Esophagus squamous epithelium (tissue), 5 donors: ENCODE measurements at regions not wholly inside any gene's neighbourhood (a gene's known extent, or its start where the extent isn't known, plus 50 kb on each side); places are given as distances from the start of the nearest gene placed in this dataset.

Experiments used
- DNase-seq: peaks from one replicate; lab custom pipeline; 2025; lab: John Stamatoyannopoulos, UW
- H3K27ac ChIP-seq, 4 donors: fragments of 200-600 bp; sonication (generic); one replicate each; pipeline ENCODE4 v1.5.1; 2016 to 2019; ENCODE audit warnings: mild to moderate bottlenecking in 1 of 4
- H3K27me3 ChIP-seq, 4 donors: fragments of 200-600 bp; sonication (generic); 1 replicate in 3 of 4; 2 replicates in 1 of 4; pipeline versions ENCODE4 v1.5.1 to v1.6.0; 2017 to 2021; ENCODE audit warnings: antibody characterized with exemption in 1 of 4
- H3K36me3 ChIP-seq, 3 donors: fragments of 200-600 bp; sonication (generic); one replicate each; pipeline ENCODE4 v1.5.1; 2016 to 2019
- H3K4me1 ChIP-seq, 3 donors: fragments of 200-600 bp; sonication (generic); one replicate each; pipeline ENCODE4 v1.5.1; 2017 to 2019
- H3K4me3 ChIP-seq, 4 donors: fragments of 200-600 bp; sonication (generic); 1 replicate in 3 of 4; 2 replicates in 1 of 4; pipeline ENCODE4 v1.5.1; 2016 to 2019; ENCODE audit warnings: mild to moderate bottlenecking in 2 of 4, moderate library complexity in 1 of 4
- H3K9me3 ChIP-seq, 3 donors: fragments of 200-600 bp; sonication (generic); one replicate each; pipeline ENCODE4 v1.5.1; 2016 to 2019
- POLR2A ChIP-seq, 4 donors: fragments of 450-650 bp; IDR thresholded peaks; one replicate each; pipeline ENCODE4 v1.6.1; 2017; ENCODE audit warnings: antibody characterized with exemption in 4 of 4, mild to moderate bottlenecking in 4 of 4, moderate library complexity in 3 of 4
- WGBS, 2 donors: methylation state at CpG; one replicate each; pipeline ENCODE4 v1.1.5; 2018; 5-methylcytosine and 5-hydroxymethylcytosine counted together
- intact Hi-C: fragments of 100-400 bp; cut with DNase I; formaldehyde crosslinking; loops from one replicate; pipeline ENCODE4 v1.15.0; 2022
- TF ChIP-seq, protein P1 (sequence below), 6 experiments: fragments of 450-650 bp in 4 of 6; fragments of 200-600 bp in 2 of 6; sonication (generic) in 2 of 6; IDR thresholded peaks; one replicate each; pipeline ENCODE4 v1.5.1; 2016 to 2019; ENCODE audit warnings: antibody characterized with exemption in 6 of 6, mild to moderate bottlenecking in 4 of 6, moderate library complexity in 4 of 6
- donor health status: DM: yes; HTN: yes; CAD: no.

DNA sequence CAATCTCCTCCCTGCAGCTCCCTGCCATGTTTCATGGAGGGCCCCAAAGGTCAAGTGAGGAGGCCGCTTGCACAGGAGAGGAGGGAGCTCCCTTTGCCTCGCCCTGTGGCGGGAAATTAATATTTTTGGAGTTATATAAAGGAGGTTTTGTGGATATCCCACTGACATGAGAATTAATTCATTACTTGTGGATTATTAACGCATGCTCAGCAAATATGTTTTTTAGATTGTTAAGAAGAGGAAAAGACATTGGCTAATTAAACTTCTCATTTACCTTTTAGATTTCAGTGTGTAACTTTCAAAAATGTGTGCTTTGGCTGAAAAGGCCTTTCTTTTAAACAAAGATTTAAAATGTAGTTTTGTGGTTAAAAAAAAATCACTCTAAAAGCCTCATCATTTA is 474.0 kb downstream of the SOCS6 start:
- intact Hi-C loops = no loop called here
- TF ChIP-seq, protein P1, sequence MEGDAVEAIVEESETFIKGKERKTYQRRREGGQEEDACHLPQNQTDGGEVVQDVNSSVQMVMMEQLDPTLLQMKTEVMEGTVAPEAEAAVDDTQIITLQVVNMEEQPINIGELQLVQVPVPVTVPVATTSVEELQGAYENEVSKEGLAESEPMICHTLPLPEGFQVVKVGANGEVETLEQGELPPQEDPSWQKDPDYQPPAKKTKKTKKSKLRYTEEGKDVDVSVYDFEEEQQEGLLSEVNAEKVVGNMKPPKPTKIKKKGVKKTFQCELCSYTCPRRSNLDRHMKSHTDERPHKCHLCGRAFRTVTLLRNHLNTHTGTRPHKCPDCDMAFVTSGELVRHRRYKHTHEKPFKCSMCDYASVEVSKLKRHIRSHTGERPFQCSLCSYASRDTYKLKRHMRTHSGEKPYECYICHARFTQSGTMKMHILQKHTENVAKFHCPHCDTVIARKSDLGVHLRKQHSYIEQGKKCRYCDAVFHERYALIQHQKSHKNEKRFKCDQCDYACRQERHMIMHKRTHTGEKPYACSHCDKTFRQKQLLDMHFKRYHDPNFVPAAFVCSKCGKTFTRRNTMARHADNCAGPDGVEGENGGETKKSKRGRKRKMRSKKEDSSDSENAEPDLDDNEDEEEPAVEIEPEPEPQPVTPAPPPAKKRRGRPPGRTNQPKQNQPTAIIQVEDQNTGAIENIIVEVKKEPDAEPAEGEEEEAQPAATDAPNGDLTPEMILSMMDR (IDR thresholded peaks at IDR 0.05) = no peak
- no peak for TF ChIP-seq POLR2A (IDR thresholded peaks at IDR 0.05)
- Histone ChIP-seq H3K4me3 (no peak overlapping the region), H3K27ac (no peak overlapping the region), H3K9me3 (peaks cover 0 to 10% (median 0%) of the 10 kb centered on the region in 3 donors), H3K27me3 (no peaks in the 10 kb centered on the region), H3K36me3 (no peaks in the 10 kb centered on the region), H3K4me1 (no peaks in the 10 kb centered on the region)
- 69 to 75% methylated on average over 4 of the region's 4 CpGs for WGBS, 2 donors
- no peak for DNase-seq

DNA sequence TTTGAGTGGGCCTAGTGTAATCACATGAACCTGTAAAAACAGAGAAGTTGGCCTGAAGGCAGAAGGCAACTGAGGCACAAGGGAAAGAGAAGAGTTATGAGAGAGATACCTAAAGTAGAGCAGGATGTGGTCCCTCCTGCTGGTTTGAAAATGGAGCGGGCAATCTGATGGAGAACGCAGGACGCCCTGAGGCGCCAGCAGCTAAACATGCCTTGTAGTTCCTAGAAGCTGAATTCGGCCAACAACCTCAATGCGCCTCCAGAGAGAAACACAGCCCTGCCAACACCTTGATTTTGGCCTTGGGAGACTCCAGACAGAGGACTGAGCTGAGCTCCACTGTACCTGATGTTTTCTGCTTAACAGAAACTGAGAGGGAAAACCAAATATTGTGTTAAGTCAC is 469.9 kb downstream of the SOCS6 start:
- WGBS, 2 donors = 88 to 92% methylated on average over 5 to 6 of the region's 6 CpGs
- H3K36me3 ChIP-seq = no peaks in the 10 kb centered on the region
- intact Hi-C loops = no loop called here
- TF ChIP-seq POLR2A (IDR thresholded peaks at IDR 0.05) = no peak
- TF ChIP-seq, protein P1 (IDR thresholded peaks at IDR 0.05) = no peak
- H3K27ac ChIP-seq = no peak overlapping the region
- DNase-seq = no peak
- H3K4me1 ChIP-seq = no peaks in the 10 kb centered on the region
- no peaks in the 10 kb centered on the region for H3K27me3 ChIP-seq
- H3K4me3 ChIP-seq = no peak overlapping the region
- no peaks in the 10 kb centered on the region for H3K9me3 ChIP-seq

DNA sequence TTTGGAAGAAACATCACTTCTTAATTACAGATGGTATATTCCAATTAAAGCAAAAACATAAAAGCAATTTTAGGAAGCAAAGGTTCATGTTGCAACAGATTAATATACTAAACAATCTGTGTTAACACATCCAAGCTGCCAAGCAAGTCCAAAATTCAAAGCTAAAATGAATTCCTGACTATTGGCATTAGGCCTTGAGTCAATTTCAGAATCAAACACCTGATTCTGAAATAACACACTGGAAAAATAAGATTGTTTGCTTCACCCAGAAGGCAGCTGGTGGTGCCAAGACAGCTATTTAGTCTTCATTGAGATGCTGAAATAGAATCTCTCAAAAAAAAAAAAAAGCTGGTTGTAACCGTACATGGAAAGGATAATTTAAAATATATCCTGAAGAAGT is 465.6 kb downstream of the SOCS6 start:
- no peaks in the 10 kb centered on the region for H3K27me3 ChIP-seq
- H3K36me3 ChIP-seq = no peaks in the 10 kb centered on the region
- no peak for TF ChIP-seq POLR2A (IDR thresholded peaks at IDR 0.05)
- TF ChIP-seq, protein P1 (IDR thresholded peaks at IDR 0.05) = no peak
- H3K4me3 ChIP-seq = no peak overlapping the region
- intact Hi-C loops = no loop called here
- DNase-seq = no peak
- no peaks in the 10 kb centered on the region for H3K9me3 ChIP-seq
- H3K27ac ChIP-seq = no peak overlapping the region
- no peaks in the 10 kb centered on the region for H3K4me1 ChIP-seq
- 47 to 77% methylated on average over 1 of the region's 1 CpG for WGBS, 2 donors

DNA sequence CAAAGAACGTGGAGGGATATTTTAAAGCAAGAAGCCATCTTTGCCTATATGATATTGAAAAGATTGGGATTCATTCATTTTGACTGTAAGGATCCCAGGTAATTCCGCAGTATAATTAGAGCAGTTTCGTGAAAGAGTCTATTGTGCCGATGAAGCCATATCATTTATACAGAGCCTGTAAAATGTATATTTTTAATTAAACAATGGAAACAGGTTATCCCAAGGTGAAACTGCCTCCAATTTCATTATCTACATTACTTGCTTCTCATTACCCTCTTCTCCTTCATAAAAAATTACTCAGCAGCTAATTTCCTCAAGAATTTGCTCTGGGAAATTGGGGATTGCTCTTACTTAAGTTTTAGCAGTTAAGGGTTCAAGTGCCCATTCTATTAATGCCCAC is 444.1 kb downstream of the SOCS6 start:
- no peak overlapping the region for H3K4me3 ChIP-seq
- no peak for DNase-seq
- H3K27ac ChIP-seq = no peak overlapping the region
- H3K36me3 ChIP-seq = no peaks in the 10 kb centered on the region
- no peaks in the 10 kb centered on the region for H3K27me3 ChIP-seq
- H3K4me1 ChIP-seq = no peaks in the 10 kb centered on the region
- intact Hi-C loops = no loop called here
- no peaks in the 10 kb centered on the region for H3K9me3 ChIP-seq
- no peak for TF ChIP-seq POLR2A (IDR thresholded peaks at IDR 0.05)
- WGBS, 2 donors = 82 to 87% methylated on average over 4 of the region's 4 CpGs

DNA sequence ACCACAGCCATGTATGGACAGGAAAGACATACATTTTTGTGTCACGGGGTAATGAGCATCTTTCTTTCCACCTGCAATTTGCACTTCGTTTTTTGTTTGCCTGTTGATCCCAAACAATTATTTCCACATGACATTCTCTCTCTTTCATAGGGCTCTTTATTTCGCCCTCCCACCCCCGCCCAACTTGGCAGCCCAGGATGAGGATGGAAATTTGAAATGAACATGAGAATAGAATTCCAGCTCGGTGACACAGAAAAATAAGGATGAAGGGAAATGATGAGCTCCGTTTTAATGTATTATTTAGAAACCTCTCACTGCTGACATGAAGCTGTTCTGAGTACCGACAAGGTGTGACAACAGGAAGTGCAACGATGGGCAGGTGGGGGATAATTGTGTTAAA is 443.3 kb downstream of the SOCS6 start:
- WGBS, 2 donors = 66 to 77% methylated on average over 7 of the region's 8 CpGs
- no peak for DNase-seq

More for the DNA sequence above, 443.3 kb downstream of the SOCS6 start:
- Histone ChIP-seq H3K27me3 (no peaks in the 10 kb centered on the region), H3K4me3 (no peak overlapping the region), H3K9me3 (no peaks in the 10 kb centered on the region), H3K36me3 (no peaks in the 10 kb centered on the region), H3K27ac (no peak overlapping the region), H3K4me1 (no peaks in the 10 kb centered on the region)
- intact Hi-C loops = no loop called here
- TF ChIP-seq, protein P1 (IDR thresholded peaks at IDR 0.05) = no peak
- no peak for TF ChIP-seq POLR2A (IDR thresholded peaks at IDR 0.05)
